Non-pigmented ciliary epithelial cell (primary cell): ENCODE measurements at regions not wholly inside any gene's neighbourhood (a gene's known extent, or its start where the extent isn't known, plus 50 kb on each side); places are given as distances from the start of the nearest gene placed in this dataset.
"Not testable (repeated sequence)": the region's sequence is repeated elsewhere in the genome, so short reads cannot be mapped to it uniquely, and the experiment has no call there.

ENCODE experiments used
- DNase-seq: peaks from one replicate; pipeline ENCODE4 v3.0.0-alpha.2; 2010; ENCODE audit warnings: low read depth

GRCh38 chr1:213684454-213684853 is 303.3 kb upstream of the PROX1 start:
- DNase-seq, result no peak

DNA sequence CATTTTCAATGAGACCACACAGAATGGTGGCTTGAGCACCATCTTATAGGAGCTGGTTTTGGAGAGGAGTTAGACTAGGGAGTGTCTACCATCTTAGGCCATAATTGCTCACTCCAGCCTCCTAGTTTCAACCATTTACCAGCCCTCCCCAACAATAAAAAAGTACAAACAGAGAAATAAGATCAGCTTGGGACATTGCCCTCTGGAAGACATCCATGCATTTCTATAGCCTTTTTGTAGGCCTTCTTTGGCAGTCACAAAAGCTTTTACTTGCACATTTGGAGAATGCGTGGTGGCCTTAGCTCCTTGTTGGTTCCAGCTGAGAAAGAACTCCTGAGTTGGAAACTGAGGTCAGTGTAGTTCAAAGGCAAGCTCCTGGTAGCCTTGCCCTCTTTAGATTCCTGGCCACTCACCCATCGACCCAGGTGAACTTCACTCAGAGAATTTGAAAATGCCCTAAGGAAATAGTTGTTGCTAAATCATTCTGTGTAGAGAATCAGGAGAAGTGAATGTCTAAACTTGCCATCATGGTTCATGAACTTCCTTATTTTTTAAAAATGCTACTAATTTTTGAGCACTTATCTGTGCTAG is 301.7 kb upstream of the PROX1 start:
- DNase-seq, result no peak

- DNase-seq, result no peak
These were observed 300.8 kb upstream of the PROX1 start for GRCh38 chr1:213686983-213687382.

- no peak for DNase-seq
These were observed 299.9 kb upstream of the PROX1 start for GRCh38 chr1:213687832-213688231.

- DNase-seq, result no peak
These were observed 299.1 kb upstream of the PROX1 start for GRCh38 chr1:213688655-213689054.

GRCh38 chr1:213689260-213689659 is 298.5 kb upstream of the PROX1 start:
- DNase-seq, result no peak

GRCh38 chr1:213690341-213690917 is 297.3 kb upstream of the PROX1 start:
- no peak for DNase-seq

GRCh38 chr1:213692321-213692720 is 295.5 kb upstream of the PROX1 start:
- no peak for DNase-seq

- DNase-seq, result no peak
These were observed 293.9 kb upstream of the PROX1 start for GRCh38 chr1:213693864-213694263.

- no peak for DNase-seq
These were observed 290.5 kb upstream of the PROX1 start for GRCh38 chr1:213697192-213697802.

DNA sequence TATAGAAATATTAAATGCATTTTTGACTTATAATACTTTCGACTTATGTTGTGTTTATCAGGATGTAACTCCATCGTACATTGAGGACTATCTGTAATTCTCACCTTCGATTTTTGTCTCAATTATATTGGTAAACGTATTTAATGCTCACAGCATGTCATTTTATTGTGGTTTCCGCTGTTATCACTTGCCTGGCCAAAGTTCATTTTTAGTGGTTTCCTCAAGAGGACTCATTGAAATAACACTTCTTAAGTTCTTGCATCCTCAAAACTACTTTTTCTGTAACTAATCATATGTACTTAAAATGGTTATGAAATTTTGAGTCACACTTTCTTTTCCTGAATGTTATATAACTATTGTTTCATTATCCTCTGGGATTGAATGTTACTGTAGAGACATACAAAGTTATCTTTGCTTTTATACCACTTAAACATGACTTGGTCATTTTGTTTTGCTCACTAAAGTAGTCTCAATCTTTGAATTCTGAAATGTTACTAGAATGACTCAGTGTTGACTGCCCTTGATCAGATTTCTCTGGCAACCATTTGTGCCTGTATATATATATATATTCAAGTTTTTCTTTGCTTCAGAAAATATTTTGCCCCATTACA is 289.6 kb upstream of the PROX1 start:
- no peak for DNase-seq

DNA sequence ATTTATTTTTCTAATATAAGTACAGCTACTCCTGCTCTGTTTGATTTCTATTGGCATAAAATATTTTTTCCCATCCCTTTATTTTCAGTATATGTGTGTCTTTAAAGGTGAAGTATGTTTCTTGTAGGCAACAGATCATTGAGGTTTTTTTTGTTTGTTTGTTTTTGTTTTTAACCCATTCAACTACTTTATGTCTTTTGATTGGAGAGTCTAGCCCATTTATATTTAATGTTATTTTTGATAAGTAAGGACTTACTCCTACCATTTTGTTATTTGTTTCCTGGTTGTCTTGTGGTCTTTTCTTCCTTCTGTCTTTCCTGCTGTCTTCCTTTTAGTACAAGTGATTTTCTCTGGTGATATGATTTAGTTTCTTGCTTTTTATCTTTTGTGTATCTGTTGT is 285.1 kb upstream of the PROX1 start:
- no peak for DNase-seq

- DNase-seq, result no peak
These were observed 282.8 kb upstream of the PROX1 start for GRCh38 chr1:213704941-213705340.

GRCh38 chr1:213711833-213712490 is 275.8 kb upstream of the PROX1 start:
- not testable (repeated sequence) for DNase-seq

- DNase-seq, result no peak
These were observed 273.1 kb upstream of the PROX1 start for GRCh38 chr1:213714645-213715044.

DNA sequence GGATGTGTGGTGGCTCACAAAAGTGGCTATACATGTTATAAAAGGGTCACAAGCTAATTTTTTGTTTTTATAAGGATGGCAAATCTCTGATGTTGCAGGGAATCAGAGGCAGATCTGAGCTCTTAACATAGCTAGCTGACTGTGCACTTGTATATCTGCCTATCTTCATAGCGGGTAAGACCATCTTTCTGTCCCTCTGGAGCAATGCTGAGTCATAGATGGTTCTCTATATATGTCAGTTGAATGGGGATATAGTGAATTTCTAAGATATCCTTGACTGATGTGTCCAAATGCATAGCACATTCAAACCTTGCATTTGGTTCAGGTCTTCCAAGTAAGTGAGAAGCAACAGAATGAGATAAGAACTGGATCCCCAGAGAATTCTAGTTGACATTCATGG is 272.6 kb upstream of the PROX1 start:
- no peak for DNase-seq

DNA sequence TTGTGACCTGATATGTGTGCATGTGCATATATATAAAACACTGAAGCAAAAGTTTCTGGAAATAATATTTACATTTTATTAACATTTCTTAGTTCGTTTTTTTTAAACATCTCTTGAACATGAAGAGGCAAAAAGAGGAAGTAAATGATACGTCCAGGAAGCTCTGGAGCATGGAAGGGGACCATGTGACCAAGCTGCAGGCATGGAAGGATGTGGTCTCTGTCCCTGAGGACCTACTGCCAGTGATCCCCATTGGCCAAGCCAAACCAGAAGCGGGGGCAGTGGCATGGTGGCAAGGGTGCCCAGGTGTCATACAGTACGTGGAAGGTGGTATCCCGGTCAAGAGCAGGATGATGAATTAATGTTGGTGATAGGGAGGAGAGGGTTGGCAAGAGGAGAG is 268.3 kb upstream of the PROX1 start:
- no peak for DNase-seq

- no peak for DNase-seq
These were observed 267.7 kb upstream of the PROX1 start for GRCh38 chr1:213720032-213720431.

DNA sequence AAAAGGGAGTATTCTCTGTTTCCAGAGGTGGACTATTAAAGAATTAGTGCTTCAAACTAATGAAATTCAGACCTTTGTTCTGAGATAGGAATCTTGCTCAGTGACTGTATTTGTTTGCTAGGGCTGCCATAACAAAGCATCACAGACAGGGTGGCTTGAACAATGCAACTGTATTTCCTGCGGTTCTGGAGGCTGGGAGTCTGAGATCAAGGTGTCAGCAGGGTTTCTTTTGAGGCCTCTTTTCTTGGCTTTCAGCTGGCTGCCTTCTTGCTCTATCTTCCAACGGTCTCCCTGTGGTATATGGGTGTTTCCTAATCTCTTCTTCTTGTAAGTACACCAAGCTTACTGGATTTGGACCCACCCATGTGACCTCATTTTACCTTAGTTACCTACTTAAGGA is 264.6 kb upstream of the PROX1 start:
- DNase-seq, result no peak

DNA sequence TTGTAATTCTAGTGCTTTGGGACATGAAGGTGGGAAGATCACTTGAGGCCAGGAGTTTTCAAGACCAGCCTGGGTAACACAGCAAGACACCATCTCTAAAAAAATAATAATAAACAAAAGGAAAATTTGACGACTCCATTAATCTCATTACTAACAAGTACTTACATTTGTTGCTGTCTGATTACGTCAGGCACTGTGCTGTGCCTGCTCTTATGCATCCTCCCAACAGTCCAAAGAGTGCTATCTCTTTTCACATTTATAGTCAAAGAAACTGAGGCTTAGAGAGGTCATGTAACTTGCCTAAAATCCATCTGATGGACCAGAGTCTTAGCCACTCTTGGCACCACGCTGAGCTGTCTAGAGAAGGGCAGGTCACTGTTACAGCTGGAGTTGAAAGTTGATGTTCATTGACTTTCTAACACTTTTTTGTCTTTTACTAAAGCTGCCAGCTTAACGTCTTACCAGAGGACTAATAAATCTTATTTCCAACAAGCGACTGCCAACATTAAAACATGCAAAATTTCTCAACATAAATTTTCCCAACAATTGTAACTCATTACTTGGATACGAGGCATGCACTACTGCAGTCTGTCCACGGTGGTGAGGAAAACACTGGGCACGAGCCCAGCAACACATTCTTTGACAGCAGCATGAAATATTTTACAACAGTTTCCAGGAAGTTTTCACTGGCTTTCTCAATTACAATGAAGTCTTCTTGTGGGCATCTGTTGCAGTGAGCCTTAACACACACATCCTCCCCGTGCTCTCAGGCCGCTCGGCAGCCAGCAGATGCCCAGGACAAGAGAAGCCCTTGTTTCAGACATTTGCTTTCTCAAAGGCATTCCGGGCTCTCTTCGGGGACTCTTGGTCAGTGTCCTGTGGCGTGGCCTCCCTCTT is 262.9 kb upstream of the PROX1 start:
- DNase-seq, result no peak

- no peak for DNase-seq
These were observed 259.8 kb upstream of the PROX1 start for GRCh38 chr1:213727853-213728592.
